ENCODE measurements at regions not wholly inside any gene's neighbourhood (a gene's known extent, or its start where the extent isn't known, plus 50 kb on each side); places are given as distances from the start of the nearest gene placed in this dataset.

DNA sequence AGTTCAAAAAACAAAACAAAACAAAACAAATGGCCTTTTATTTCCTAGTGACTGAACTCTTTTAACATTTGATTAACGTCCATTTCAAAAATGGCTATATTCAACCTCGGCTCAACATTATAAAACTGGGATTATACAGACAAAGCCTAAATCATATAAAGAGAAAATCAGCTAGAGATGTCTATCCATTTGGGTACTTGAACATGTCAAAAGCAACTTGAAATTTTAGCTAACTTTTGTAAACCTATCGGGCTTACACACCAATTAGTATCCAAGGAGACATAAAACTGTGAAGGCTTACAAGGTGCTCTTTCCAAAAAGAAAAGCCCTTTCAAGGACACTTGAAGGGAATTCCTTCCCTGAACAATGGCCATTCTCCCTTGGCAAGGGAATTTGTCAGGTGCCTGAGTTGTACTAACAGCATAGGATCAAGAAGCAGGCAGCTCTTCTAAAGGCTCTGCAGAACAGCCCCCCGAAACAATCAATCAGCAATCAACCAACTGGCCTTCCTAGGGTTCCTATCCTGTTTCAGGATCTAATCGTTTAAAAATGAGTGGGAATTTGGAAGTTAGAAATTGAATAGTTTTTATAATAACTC is 633.7 kb upstream of the HTR2C start:
- Mint-ChIP-seq H3K27me3 (no peaks in the 10 kb centered on the region), H3K27ac (no peak overlapping the region), H3K36me3 (no peaks in the 10 kb centered on the region), H3K4me1 (no peaks in the 10 kb centered on the region), H3K4me3 (no peak overlapping the region), H3K9me3 (peaks cover 0 to 5% (median 0%) of the 10 kb centered on the region in 11 donors)
- ChIA-PET POLR2A (no interaction called here), CTCF (no interaction called here)
- Histone ChIP-seq H3K4me1 (ENCODE audit: control insufficient read depth in 2 of 2, insufficient read depth in 2 of 2, low read length in 2 of 2) (no peaks in the 10 kb centered on the region), H3K36me3 (ENCODE audit: control insufficient read depth in 2 of 3, insufficient read depth in 3 of 3, low read length in 3 of 3) (no peaks in the 10 kb centered on the region), H3K27ac (ENCODE audit: low read depth, low read length) (no peak overlapping the region), H3K4me3 (ENCODE audit: low read length) (no peak overlapping the region), H3K27me3 (ENCODE audit: control insufficient read depth in 2 of 2, insufficient read depth in 2 of 2, low read length in 2 of 2) (no peaks in the 10 kb centered on the region), H3K9me3 (ENCODE audit: control insufficient read depth in 2 of 3, low read length in 3 of 3) (no peaks in the 10 kb centered on the region)
- DNase-seq (no peak), ATAC-seq (no peak)
- intact Hi-C loops (cut with micrococcal nuclease), result no loop called here

DNA sequence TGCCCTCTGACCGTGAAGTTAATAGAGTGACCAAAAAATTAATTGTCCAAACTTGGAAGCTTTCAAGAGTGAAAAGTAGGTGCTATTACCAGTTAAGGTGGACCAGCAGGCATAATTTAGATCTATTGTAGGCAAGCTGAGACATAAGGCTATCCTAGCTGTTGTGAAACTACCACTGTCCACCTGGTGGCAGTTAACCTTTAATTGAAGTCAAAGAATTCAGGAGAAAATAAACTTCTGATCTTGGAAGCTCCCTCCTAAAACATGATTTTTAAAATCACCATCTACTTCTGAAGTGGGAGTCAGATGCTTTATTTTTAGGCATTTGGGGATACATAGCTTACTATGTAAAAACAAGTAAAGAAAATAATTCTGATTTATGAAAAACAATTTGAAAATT is 636.3 kb upstream of the HTR2C start:
- no peaks in the 10 kb centered on the region for H3K4me1 Mint-ChIP-seq
- H3K9me3 Mint-ChIP-seq, result peaks cover 0 to 7% (median 0%) of the 10 kb centered on the region in 11 donors
- H3K27me3 Mint-ChIP-seq, result no peaks in the 10 kb centered on the region

DNA sequence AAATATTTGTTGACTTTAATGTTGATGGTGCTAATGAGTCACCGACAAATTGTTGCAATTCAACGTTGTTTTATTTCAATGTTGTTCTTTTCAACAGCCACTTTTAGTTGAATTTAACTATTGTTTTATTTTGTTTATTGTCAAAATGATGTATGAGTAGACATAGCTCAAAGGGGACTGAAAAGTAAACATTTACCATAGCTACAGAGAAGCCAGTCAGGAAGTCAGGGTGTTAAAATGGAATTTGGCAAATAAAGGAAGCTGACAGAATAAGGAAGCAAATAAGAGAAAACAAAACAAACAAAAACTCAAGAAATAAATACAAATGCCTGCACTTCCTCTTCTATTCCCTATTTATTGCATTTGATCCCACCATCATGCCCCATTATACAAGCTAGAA is 648.4 kb upstream of the HTR2C start:
- DNase-seq (no peak), ATAC-seq (no peak)
- ChIA-PET CTCF (no interaction called here), POLR2A (no interaction called here)
- Histone ChIP-seq H3K36me3 (ENCODE audit: control insufficient read depth in 2 of 3, insufficient read depth in 3 of 3, low read length in 3 of 3) (no peaks in the 10 kb centered on the region), H3K9me3 (ENCODE audit: control insufficient read depth in 2 of 3, low read length in 3 of 3) (no peaks in the 10 kb centered on the region), H3K4me1 (ENCODE audit: control insufficient read depth in 2 of 2, insufficient read depth in 2 of 2, low read length in 2 of 2) (no peaks in the 10 kb centered on the region), H3K27me3 (ENCODE audit: control insufficient read depth in 2 of 2, insufficient read depth in 2 of 2, low read length in 2 of 2) (no peaks in the 10 kb centered on the region), H3K4me3 (ENCODE audit: low read length) (no peak overlapping the region), H3K27ac (ENCODE audit: low read depth, low read length) (no peak overlapping the region)
- Mint-ChIP-seq H3K9me3 (peaks cover 0 to 8% (median 0%) of the 10 kb centered on the region in 11 donors), H3K27ac (no peak overlapping the region), H3K4me1 (no peaks in the 10 kb centered on the region), H3K36me3 (no peaks in the 10 kb centered on the region), H3K4me3 (no peak overlapping the region), H3K27me3 (no peaks in the 10 kb centered on the region)
- intact Hi-C loops (cut with micrococcal nuclease), result no loop called here

More for the DNA sequence above, 636.3 kb upstream of the HTR2C start:
- Mint-ChIP-seq H3K4me3 (no peak overlapping the region), H3K27ac (no peak overlapping the region), H3K36me3 (no peaks in the 10 kb centered on the region)
- intact Hi-C loops (cut with micrococcal nuclease), result no loop called here
- no peak for DNase-seq
- Histone ChIP-seq H3K9me3 (ENCODE audit: control insufficient read depth in 2 of 3, low read length in 3 of 3) (no peaks in the 10 kb centered on the region), H3K4me3 (ENCODE audit: low read length) (no peak overlapping the region), H3K27ac (ENCODE audit: low read depth, low read length) (no peak overlapping the region), H3K4me1 (ENCODE audit: control insufficient read depth in 2 of 2, insufficient read depth in 2 of 2, low read length in 2 of 2) (no peaks in the 10 kb centered on the region), H3K27me3 (ENCODE audit: control insufficient read depth in 2 of 2, insufficient read depth in 2 of 2, low read length in 2 of 2) (no peaks in the 10 kb centered on the region), H3K36me3 (ENCODE audit: control insufficient read depth in 2 of 3, insufficient read depth in 3 of 3, low read length in 3 of 3) (no peaks in the 10 kb centered on the region)
- ChIA-PET CTCF (no interaction called here), POLR2A (no interaction called here)
- ATAC-seq, result no peak

- CTCF ChIA-PET, result no interaction called here
- Mint-ChIP-seq H3K4me3 (no peak overlapping the region), H3K9me3 (peaks cover 0 to 8% (median 0%) of the 10 kb centered on the region in 11 donors), H3K36me3 (no peaks in the 10 kb centered on the region), H3K27ac (no peak overlapping the region), H3K4me1 (no peaks in the 10 kb centered on the region), H3K27me3 (no peaks in the 10 kb centered on the region)
- Histone ChIP-seq H3K36me3 (ENCODE audit: control insufficient read depth in 2 of 3, insufficient read depth in 3 of 3, low read length in 3 of 3) (no peaks in the 10 kb centered on the region), H3K27me3 (ENCODE audit: control insufficient read depth in 2 of 2, insufficient read depth in 2 of 2, low read length in 2 of 2) (no peaks in the 10 kb centered on the region), H3K4me1 (ENCODE audit: control insufficient read depth in 2 of 2, insufficient read depth in 2 of 2, low read length in 2 of 2) (no peaks in the 10 kb centered on the region), H3K9me3 (ENCODE audit: control insufficient read depth in 2 of 3, low read length in 3 of 3) (no peaks in the 10 kb centered on the region), H3K4me3 (ENCODE audit: low read length) (no peak overlapping the region), H3K27ac (ENCODE audit: low read depth, low read length) (no peak overlapping the region)
- DNase-seq (no peak), ATAC-seq (no peak)
- intact Hi-C loops (cut with micrococcal nuclease), result no loop called here
- POLR2A ChIA-PET, result no interaction called here
Measured at GRCh38 chrX:113933931-113934330, 650.0 kb upstream of the HTR2C start.

DNA sequence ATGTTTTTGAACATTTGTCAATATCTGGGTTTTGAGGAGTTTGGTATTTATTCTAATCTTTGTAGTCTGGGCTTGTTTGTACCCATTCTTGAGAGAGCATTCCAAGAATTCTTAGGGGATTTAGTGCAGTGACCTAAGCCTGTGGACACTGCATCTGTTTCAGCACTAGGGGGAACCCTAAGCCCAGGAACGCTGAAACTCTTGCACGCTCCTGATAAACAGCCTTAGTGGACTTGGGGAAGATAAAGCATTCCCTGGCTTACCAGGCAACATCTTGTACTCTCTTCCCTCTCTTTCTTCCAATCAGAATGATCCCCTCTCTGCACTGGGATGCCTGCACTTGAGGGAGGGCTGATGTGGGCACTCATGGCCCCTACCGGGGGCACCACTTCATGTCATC is 654.9 kb upstream of the HTR2C start:
- H3K9me3 Mint-ChIP-seq, result peaks cover 0 to 8% (median 0%) of the 10 kb centered on the region in 11 donors
- Histone ChIP-seq H3K4me3 (ENCODE audit: low read length) (no peak overlapping the region), H3K36me3 (ENCODE audit: control insufficient read depth in 2 of 3, insufficient read depth in 3 of 3, low read length in 3 of 3) (no peaks in the 10 kb centered on the region), H3K27ac (ENCODE audit: low read depth, low read length) (no peak overlapping the region), H3K4me1 (ENCODE audit: control insufficient read depth in 2 of 2, insufficient read depth in 2 of 2, low read length in 2 of 2) (no peaks in the 10 kb centered on the region), H3K27me3 (ENCODE audit: control insufficient read depth in 2 of 2, insufficient read depth in 2 of 2, low read length in 2 of 2) (no peaks in the 10 kb centered on the region), H3K9me3 (ENCODE audit: control insufficient read depth in 2 of 3, low read length in 3 of 3) (no peaks in the 10 kb centered on the region)
- DNase-seq, result no peak
- intact Hi-C loops (cut with micrococcal nuclease), result no loop called here
- no peaks in the 10 kb centered on the region for H3K4me1 Mint-ChIP-seq
- no peak overlapping the region for H3K27ac Mint-ChIP-seq
- ChIA-PET POLR2A (no interaction called here), CTCF (no interaction called here)
- no peaks in the 10 kb centered on the region for H3K27me3 Mint-ChIP-seq
- H3K4me3 Mint-ChIP-seq, result no peak overlapping the region
- no peak for ATAC-seq
- H3K36me3 Mint-ChIP-seq, result no peaks in the 10 kb centered on the region

- Mint-ChIP-seq H3K4me3 (no peak overlapping the region), H3K9me3 (peaks cover 0 to 4% (median 0%) of the 10 kb centered on the region in 11 donors), H3K36me3 (no peaks in the 10 kb centered on the region), H3K27me3 (no peaks in the 10 kb centered on the region), H3K4me1 (no peaks in the 10 kb centered on the region), H3K27ac (no peak overlapping the region)
- Histone ChIP-seq H3K27ac (ENCODE audit: low read depth, low read length) (no peak overlapping the region), H3K4me1 (ENCODE audit: control insufficient read depth in 2 of 2, insufficient read depth in 2 of 2, low read length in 2 of 2) (no peaks in the 10 kb centered on the region), H3K9me3 (ENCODE audit: control insufficient read depth in 2 of 3, low read length in 3 of 3) (no peaks in the 10 kb centered on the region), H3K4me3 (ENCODE audit: low read length) (no peak overlapping the region), H3K27me3 (ENCODE audit: control insufficient read depth in 2 of 2, insufficient read depth in 2 of 2, low read length in 2 of 2) (no peaks in the 10 kb centered on the region), H3K36me3 (ENCODE audit: control insufficient read depth in 2 of 3, insufficient read depth in 3 of 3, low read length in 3 of 3) (no peaks in the 10 kb centered on the region)
- no peak for ATAC-seq
- POLR2A ChIA-PET, result no interaction called here
- CTCF ChIA-PET, result no interaction called here
- DNase-seq, result no peak
- intact Hi-C loops (cut with micrococcal nuclease), result no loop called here
Measured at GRCh38 chrX:113920661-113921060, 663.2 kb upstream of the HTR2C start.

GRCh38 chrX:113919387-113919786 is 664.5 kb upstream of the HTR2C start:
- CTCF ChIA-PET, result no interaction called here
- no peak for DNase-seq

More at GRCh38 chrX:113919387-113919786, 664.5 kb upstream of the HTR2C start:
- H3K9me3 Mint-ChIP-seq, result peaks cover 0 to 8% (median 0%) of the 10 kb centered on the region in 11 donors
- Histone ChIP-seq H3K36me3 (ENCODE audit: control insufficient read depth in 2 of 3, insufficient read depth in 3 of 3, low read length in 3 of 3) (no peaks in the 10 kb centered on the region), H3K4me3 (ENCODE audit: low read length) (no peak overlapping the region), H3K27ac (ENCODE audit: low read depth, low read length) (no peak overlapping the region), H3K27me3 (ENCODE audit: control insufficient read depth in 2 of 2, insufficient read depth in 2 of 2, low read length in 2 of 2) (no peaks in the 10 kb centered on the region), H3K9me3 (ENCODE audit: control insufficient read depth in 2 of 3, low read length in 3 of 3) (no peaks in the 10 kb centered on the region), H3K4me1 (ENCODE audit: control insufficient read depth in 2 of 2, insufficient read depth in 2 of 2, low read length in 2 of 2) (no peaks in the 10 kb centered on the region)
- no peaks in the 10 kb centered on the region for H3K4me1 Mint-ChIP-seq
- H3K27ac Mint-ChIP-seq, result no peak overlapping the region
- H3K4me3 Mint-ChIP-seq, result no peak overlapping the region
- POLR2A ChIA-PET, result no interaction called here
- ATAC-seq, result no peak
- no peaks in the 10 kb centered on the region for H3K27me3 Mint-ChIP-seq
- intact Hi-C loops (cut with micrococcal nuclease), result no loop called here
- H3K36me3 Mint-ChIP-seq, result no peaks in the 10 kb centered on the region
